Activated B cell treated with CpG ODN at 0.5 μM for 24 hours (primary cell): ENCODE measurements at regions not wholly inside any gene's neighbourhood (a gene's known extent, or its start where the extent isn't known, plus 50 kb on each side); places are given as distances from the start of the nearest gene placed in this dataset.

Experiments
- ATAC-seq: fragments of 200-7000 bp; cut with Tn5 transposase; one replicate; pipeline ENCODE4 v1.10.0; 2021; ENCODE audit warnings: low read depth, mild to moderate bottlenecking, moderate library complexity
- CTCF ChIA-PET: fragments of 350-600 bp; sonication (Branson Sonifier 250); formaldehyde crosslinking; loops from one replicate; lab custom pipeline; 2021; ENCODE audit warnings: antibody characterized with exemption; lab: Charles Lee
- POLR2A ChIA-PET: fragments of 350-600 bp; sonication (Branson Sonifier 250); formaldehyde crosslinking; loops from one replicate; lab custom pipeline; 2021; ENCODE audit warnings: antibody characterized with exemption; lab: Charles Lee
- DNase-seq: peaks from one replicate; pipeline ENCODE4 v3.0.0; 2022
- H3K27ac Mint-ChIP-seq: one replicate; pipeline ENCODE4 v1.8.0; 2020; ENCODE audit warnings: mixed read lengths
- H3K27me3 Mint-ChIP-seq: one replicate; pipeline ENCODE4 v1.8.0; 2021; ENCODE audit warnings: mixed read lengths
- H3K36me3 Mint-ChIP-seq: one replicate; pipeline ENCODE4 v1.8.0; 2021; ENCODE audit warnings: low read depth, mixed read lengths
- H3K4me1 Mint-ChIP-seq: one replicate; pipeline ENCODE4 v1.8.0; 2021; ENCODE audit warnings: mixed read lengths
- H3K4me3 Mint-ChIP-seq: one replicate; pipeline ENCODE4 v1.8.0; 2020; ENCODE audit warnings: mild to moderate bottlenecking, mixed read lengths
- H3K9me3 Mint-ChIP-seq: one replicate; pipeline ENCODE4 v1.8.0; 2020; ENCODE audit warnings: mixed read lengths
- intact Hi-C: fragments of 100-400 bp; cut with micrococcal nuclease; formaldehyde crosslinking; loops from one replicate; pipeline ENCODE4 v1.15.1; 2024
- TF ChIP-seq, protein P1 (sequence below): fragments of 200-600 bp; IDR thresholded peaks from one replicate; pipeline ENCODE4 v1.8.0; 2022; ENCODE audit warnings: antibody characterized with exemption, mild to moderate bottlenecking

DNA sequence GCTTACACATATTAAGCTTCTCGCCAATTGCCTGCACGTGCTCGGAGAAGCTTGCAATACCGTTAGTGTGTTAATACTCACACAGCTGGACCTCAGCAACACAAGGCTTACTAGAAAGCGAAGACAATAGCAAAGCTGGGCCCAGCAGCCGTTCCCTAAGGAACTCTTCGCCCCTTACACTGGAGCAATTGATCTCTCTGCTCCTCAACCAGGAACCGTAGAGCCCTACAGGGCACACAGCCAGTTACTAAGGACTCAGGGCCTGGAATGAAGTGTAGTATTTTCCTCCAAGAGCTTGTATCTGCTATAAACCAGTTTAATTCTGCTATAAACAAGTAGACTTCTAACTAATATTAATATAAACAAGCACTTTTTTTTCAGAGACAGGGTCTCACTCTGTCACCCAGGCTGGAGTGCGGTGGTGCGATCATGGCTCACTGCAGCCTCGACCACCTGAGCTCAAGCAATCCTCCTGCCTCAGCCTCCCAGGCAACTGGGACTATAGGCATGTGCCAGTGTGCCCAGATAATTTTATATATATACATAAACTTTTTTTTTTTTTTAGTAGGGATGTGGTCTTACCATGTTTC lies 67.0 kb upstream of the SIMC1 start:
- CTCF ChIA-PET, result no interaction called here
- Mint-ChIP-seq H3K27me3 (peaks cover 31% of the 10 kb centered on the region), H3K4me3 (no peak overlapping the region), H3K36me3 (no peaks in the 10 kb centered on the region), H3K27ac (no peak overlapping the region), H3K4me1 (no peaks in the 10 kb centered on the region), H3K9me3 (no peaks in the 10 kb centered on the region)
- intact Hi-C loops, result no loop called here
- POLR2A ChIA-PET, result no interaction called here
- no peak for DNase-seq
- TF ChIP-seq, protein P1, sequence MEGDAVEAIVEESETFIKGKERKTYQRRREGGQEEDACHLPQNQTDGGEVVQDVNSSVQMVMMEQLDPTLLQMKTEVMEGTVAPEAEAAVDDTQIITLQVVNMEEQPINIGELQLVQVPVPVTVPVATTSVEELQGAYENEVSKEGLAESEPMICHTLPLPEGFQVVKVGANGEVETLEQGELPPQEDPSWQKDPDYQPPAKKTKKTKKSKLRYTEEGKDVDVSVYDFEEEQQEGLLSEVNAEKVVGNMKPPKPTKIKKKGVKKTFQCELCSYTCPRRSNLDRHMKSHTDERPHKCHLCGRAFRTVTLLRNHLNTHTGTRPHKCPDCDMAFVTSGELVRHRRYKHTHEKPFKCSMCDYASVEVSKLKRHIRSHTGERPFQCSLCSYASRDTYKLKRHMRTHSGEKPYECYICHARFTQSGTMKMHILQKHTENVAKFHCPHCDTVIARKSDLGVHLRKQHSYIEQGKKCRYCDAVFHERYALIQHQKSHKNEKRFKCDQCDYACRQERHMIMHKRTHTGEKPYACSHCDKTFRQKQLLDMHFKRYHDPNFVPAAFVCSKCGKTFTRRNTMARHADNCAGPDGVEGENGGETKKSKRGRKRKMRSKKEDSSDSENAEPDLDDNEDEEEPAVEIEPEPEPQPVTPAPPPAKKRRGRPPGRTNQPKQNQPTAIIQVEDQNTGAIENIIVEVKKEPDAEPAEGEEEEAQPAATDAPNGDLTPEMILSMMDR, result no peak
- ATAC-seq, result no peak

DNA sequence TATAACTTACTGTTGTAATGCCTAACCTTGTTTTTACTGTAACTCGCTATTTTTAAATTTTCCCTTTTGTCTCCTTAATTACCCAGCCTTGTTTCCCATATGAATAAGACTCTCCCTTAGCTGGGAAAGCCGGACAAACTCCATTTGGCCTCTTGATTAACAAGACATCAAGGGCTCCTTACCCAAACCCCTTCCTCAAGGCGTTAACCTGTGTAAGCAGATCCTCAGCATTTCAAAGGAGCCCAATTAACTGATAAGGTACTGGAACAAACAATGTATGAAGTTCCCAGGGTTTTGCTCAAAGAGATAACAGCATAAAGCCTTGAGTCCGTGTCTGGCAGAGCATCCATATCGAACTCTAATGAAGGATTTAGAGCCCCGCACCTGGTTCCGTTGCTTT lies 66.0 kb upstream of the SIMC1 start:
- DNase-seq (no peak), ATAC-seq (no peak)
- no peaks in the 10 kb centered on the region for H3K36me3 Mint-ChIP-seq
- H3K27me3 Mint-ChIP-seq, result peaks cover 33% of the 10 kb centered on the region
- no peak overlapping the region for H3K4me3 Mint-ChIP-seq
- no peak overlapping the region for H3K27ac Mint-ChIP-seq
- H3K9me3 Mint-ChIP-seq, result no peaks in the 10 kb centered on the region
- POLR2A ChIA-PET, result no interaction called here
- TF ChIP-seq, protein P1, result no peak
- intact Hi-C loops, result no loop called here
- no peaks in the 10 kb centered on the region for H3K4me1 Mint-ChIP-seq
- CTCF ChIA-PET, result no interaction called here

DNA sequence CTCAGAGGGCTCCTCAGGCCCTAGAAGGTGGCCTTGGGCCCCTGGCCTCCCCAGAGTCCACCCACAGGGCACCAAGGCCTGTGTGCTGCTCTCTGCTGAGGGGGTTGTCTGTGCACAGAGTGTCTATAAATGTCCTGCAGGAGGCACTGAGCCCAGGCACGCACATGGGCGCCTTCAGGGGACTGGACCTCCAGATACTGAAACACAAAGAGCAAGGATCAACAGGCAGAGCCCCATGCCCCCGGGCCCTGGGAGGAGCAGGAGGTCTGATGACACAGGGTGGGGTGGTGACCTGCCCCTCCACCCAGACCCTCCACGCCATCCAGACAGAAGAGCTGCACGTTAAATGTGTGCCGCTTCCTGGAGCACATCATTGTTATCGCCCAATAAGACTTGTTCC lies 64.6 kb upstream of the SIMC1 start:
- Mint-ChIP-seq H3K27ac (no peak overlapping the region), H3K9me3 (peaks cover 5% of the 10 kb centered on the region), H3K36me3 (no peaks in the 10 kb centered on the region), H3K27me3 (peaks cover 32% of the 10 kb centered on the region), H3K4me1 (no peaks in the 10 kb centered on the region), H3K4me3 (no peak overlapping the region)
- ATAC-seq (no peak), DNase-seq (no peak)
- CTCF ChIA-PET, result no interaction called here
- POLR2A ChIA-PET, result no interaction called here
- intact Hi-C loops, result no loop called here
- TF ChIP-seq, protein P1, result no peak

DNA sequence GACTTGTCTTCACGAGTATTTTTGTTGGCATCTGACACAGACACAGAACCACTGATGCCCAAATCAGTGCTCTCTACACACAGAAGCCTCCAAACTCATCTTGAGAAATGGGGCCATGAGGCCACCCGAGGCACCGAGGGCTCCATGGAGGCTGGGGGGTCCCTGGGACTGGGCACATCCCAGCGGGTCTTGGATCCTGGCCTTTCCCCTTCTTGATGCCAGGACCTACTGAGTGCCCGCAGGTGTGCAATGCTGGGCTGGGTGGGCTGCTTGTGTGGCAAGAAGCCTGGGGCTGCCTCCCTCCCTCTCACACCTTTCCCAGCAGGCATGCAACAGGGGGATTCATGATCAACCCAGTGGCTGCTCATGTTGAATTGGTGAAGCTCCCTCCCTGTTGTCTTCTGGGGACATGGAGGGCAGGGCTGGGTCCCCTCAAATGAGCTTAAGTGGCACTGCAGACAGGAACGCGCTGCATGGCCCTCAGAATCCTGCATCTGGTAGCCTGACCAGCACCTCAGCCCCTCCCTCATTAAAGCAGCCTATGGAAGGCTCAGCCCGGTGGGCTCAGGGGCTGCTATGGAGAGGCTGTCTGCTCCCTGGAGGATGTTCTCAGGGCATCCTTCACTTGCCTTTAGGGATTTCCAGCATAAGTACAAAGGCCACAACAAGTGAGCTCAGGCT lies 63.7 kb upstream of the SIMC1 start:
- ChIA-PET POLR2A (no interaction called here), CTCF (no interaction called here)
- H3K27me3 Mint-ChIP-seq, result peaks cover 37% of the 10 kb centered on the region
- no peak overlapping the region for H3K4me3 Mint-ChIP-seq
- peaks cover 8% of the 10 kb centered on the region for H3K9me3 Mint-ChIP-seq
- DNase-seq, result no peak
- no peaks in the 10 kb centered on the region for H3K36me3 Mint-ChIP-seq
- ATAC-seq, result no peak
- intact Hi-C loops, result no loop called here
- TF ChIP-seq, protein P1, result no peak
- no peak overlapping the region for H3K27ac Mint-ChIP-seq
- no peaks in the 10 kb centered on the region for H3K4me1 Mint-ChIP-seq

DNA sequence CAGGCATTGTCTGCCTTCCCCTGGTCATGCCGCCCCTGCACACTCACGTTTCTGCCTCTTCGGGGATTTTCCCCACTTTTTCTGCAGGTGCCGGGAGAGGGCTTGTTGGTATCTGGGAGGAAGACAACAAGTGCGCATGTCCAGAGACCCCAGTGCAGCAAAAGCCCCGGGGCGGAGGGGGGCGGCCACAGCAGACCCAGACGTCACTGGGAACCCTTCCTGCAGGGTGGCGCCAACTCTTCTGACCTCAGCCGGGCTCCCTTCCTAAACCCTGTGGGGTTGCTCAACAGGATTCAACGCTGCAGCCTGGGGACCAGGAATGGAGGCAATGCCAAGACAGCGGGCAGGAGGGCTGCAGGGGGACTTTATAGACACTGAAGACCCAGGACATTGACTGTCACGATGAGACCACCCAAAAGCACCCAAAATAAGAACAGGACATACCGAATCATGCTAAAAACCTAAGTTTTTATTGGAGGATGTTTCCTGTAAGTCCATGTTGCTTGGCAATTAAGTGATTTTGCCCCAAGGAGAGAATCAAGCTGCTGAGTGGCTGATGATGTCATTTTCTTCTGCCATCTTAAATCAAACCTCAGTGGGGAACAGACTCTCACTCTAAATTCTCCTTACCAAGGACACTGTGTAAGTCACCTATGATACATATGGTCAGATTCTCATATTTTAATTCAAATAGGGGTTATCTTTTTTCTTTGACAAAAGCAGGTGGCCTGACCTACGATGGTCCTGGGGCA lies 62.9 kb upstream of the SIMC1 start:
- Mint-ChIP-seq H3K9me3 (peaks cover 8% of the 10 kb centered on the region), H3K4me1 (no peaks in the 10 kb centered on the region), H3K36me3 (no peaks in the 10 kb centered on the region), H3K4me3 (no peak overlapping the region), H3K27ac (no peak overlapping the region), H3K27me3 (peaks cover 31% of the 10 kb centered on the region)
- intact Hi-C loops, result no loop called here
- POLR2A ChIA-PET, result no interaction called here
- ATAC-seq (no peak), DNase-seq (no peak)
- TF ChIP-seq, protein P1, result no peak
- CTCF ChIA-PET, result no interaction called here
